ENCODE measurements at regions not wholly inside any gene's neighbourhood (a gene's known extent, or its start where the extent isn't known, plus 50 kb on each side); places are given as distances from the start of the nearest gene placed in this dataset.

- H3K27me3 ChIP-seq (ENCODE audit: control insufficient read depth in 2 of 2, insufficient read depth in 2 of 2, low read length in 2 of 2) = no peaks in the 10 kb centered on the region
- H2AFZ ChIP-seq (ENCODE audit: low read depth, low read length) = no peak overlapping the region
- no peak for ATAC-seq
- H3K79me2 ChIP-seq (ENCODE audit: control insufficient read depth, insufficient read depth, low read length) = no peaks in the 10 kb centered on the region
- H3K4me2 ChIP-seq (ENCODE audit: insufficient read depth, low read length) = no peak overlapping the region
- ChIA-PET POLR2A (no interaction called here), CTCF (ENCODE audit: low intra/inter-chr PET ratio) (no interaction called here)
- no peak overlapping the region for H3K4me3 ChIP-seq
- no peaks in the 10 kb centered on the region for H3K9me3 ChIP-seq (replicated peaks; ENCODE audit: control insufficient read depth, insufficient read depth, low read depth, low read length)
- in situ Hi-C loops (cut with MboI) = no loop called here
- 0% methylated on average over 5 of the region's 5 CpGs for WGBS (ENCODE audit: insufficient coverage, low coverage, missing lambda C conversion rate)
- intact Hi-C loops (cut with micrococcal nuclease) = no loop called here
- TF ChIP-seq ZNF696 (CRISPR knock-in tag; conservative IDR thresholded peaks at IDR 0.05) = no peak
- no peak for TF ChIP-seq PURB (CRISPR knock-in tag; IDR thresholded peaks at IDR 0.05; ENCODE audit: low read depth)
- BruUV-seq (replicated peaks) = no TSS peak
- no peak for DNase-seq (ENCODE audit: extremely low read depth in 1 of 4, low spot score in 3 of 4)
- no peaks in the 10 kb centered on the region for H3K36me3 ChIP-seq (ENCODE audit: control insufficient read depth, insufficient read depth, low read length)
- H3K27ac ChIP-seq (ENCODE audit: extremely low read depth, low read depth, low read length) = no peak overlapping the region
- H3K4me1 ChIP-seq (replicated peaks in 1 of 2; ENCODE audit: control insufficient read depth in 2 of 2, insufficient read depth in 2 of 2, low read length in 2 of 2) = no peaks in the 10 kb centered on the region
- no peak for FAIRE-seq
- H4K20me1 ChIP-seq (replicated peaks; ENCODE audit: control insufficient read depth, insufficient read depth, low read length) = no peaks in the 10 kb centered on the region
- no peaks in the 10 kb centered on the region for H3K9me1 ChIP-seq (ENCODE audit: control insufficient read depth, insufficient read depth, low read length)
- no peak overlapping the region for H3K9ac ChIP-seq (ENCODE audit: insufficient read depth in 1 of 2, low read depth in 2 of 2, low read length in 2 of 2)
These were observed 417.0 kb downstream of the HS3ST3B1 start for GRCh38 chr17:14717859-14718258.

- Histone ChIP-seq H3K9me3 (replicated peaks; ENCODE audit: control insufficient read depth, insufficient read depth, low read depth, low read length) (no peaks in the 10 kb centered on the region), H3K9me1 (ENCODE audit: control insufficient read depth, insufficient read depth, low read length) (no peaks in the 10 kb centered on the region), H3K4me1 (replicated peaks in 1 of 2; ENCODE audit: control insufficient read depth in 2 of 2, insufficient read depth in 2 of 2, low read length in 2 of 2) (no peaks in the 10 kb centered on the region), H3K79me2 (ENCODE audit: control insufficient read depth, insufficient read depth, low read length) (no peaks in the 10 kb centered on the region), H2AFZ (ENCODE audit: low read depth, low read length) (no peak overlapping the region), H3K36me3 (ENCODE audit: control insufficient read depth, insufficient read depth, low read length) (no peaks in the 10 kb centered on the region), H3K4me2 (ENCODE audit: insufficient read depth, low read length) (no peak overlapping the region), H3K4me3 (no peak overlapping the region), H3K9ac (ENCODE audit: insufficient read depth in 1 of 2, low read depth in 2 of 2, low read length in 2 of 2) (no peak overlapping the region), H4K20me1 (replicated peaks; ENCODE audit: control insufficient read depth, insufficient read depth, low read length) (no peaks in the 10 kb centered on the region), H3K27ac (ENCODE audit: extremely low read depth, low read depth, low read length) (no peak overlapping the region), H3K27me3 (ENCODE audit: control insufficient read depth in 2 of 2, insufficient read depth in 2 of 2, low read length in 2 of 2) (no peaks in the 10 kb centered on the region)
- DNase-seq (ENCODE audit: extremely low read depth in 1 of 4, low spot score in 3 of 4) (no peak), ATAC-seq (no peak), FAIRE-seq (no peak)
- TF ChIP-seq CREBBP (IDR thresholded peaks at IDR 0.05; ENCODE audit: low read depth, low read length) = no peak
- CTCF ChIA-PET (ENCODE audit: low intra/inter-chr PET ratio) = no interaction called here
- intact Hi-C loops (cut with micrococcal nuclease) = no loop called here
- BruUV-seq (replicated peaks) = no TSS peak
- POLR2A ChIA-PET = no interaction called here
- in situ Hi-C loops (cut with MboI) = no loop called here
These were observed 414.7 kb downstream of the HS3ST3B1 start for GRCh38 chr17:14715561-14715960.
